ENCODE measurements at regions not wholly inside any gene's neighbourhood (a gene's known extent, or its start where the extent isn't known, plus 50 kb on each side); places are given as distances from the start of the nearest gene placed in this dataset.

DNA sequence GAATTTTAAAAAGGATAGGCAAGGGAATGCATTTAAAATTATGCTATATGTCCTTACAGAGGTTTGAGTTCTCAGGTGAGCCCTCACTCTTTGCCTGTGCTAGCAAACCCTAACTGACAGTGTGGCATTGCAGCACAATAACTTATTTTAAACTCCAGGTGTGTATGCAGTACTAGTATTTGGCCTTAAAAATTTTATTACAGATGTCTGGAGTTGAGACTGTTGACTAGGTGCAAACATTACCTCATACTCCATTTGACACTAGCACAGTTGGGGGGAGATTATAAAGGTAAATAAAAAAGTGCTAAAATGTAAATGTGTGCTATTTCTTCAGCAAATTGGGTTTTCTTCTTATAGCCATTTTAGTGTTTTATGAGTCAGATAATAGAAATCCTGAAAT, 407.7 kb downstream of the SH3GL2 start:
- Histone ChIP-seq H3K4me1 (ENCODE audit: insufficient read depth, low read length) (no peaks in the 10 kb centered on the region), H3K9ac (ENCODE audit: low read length) (no peak overlapping the region), H3K27ac (ENCODE audit: low read depth, low read length) (no peak overlapping the region), H3K9me3 (ENCODE audit: low read length) (no peaks in the 10 kb centered on the region), H3K27me3 (ENCODE audit: control insufficient read depth in 1 of 2, insufficient read depth in 2 of 2, low read length in 2 of 2) (no peaks in the 10 kb centered on the region), H3K36me3 (ENCODE audit: insufficient read depth, low read length) (no peaks in the 10 kb centered on the region), H3K4me3 (ENCODE audit: low read depth in 1 of 2, low read length in 2 of 2) (no peak overlapping the region)

GRCh38 chr9:17987189-17987588, 408.3 kb downstream of the SH3GL2 start:
- no peaks in the 10 kb centered on the region for H3K36me3 ChIP-seq (ENCODE audit: insufficient read depth, low read length)
- H3K9ac ChIP-seq (ENCODE audit: low read length) = no peak overlapping the region
- H3K4me1 ChIP-seq (ENCODE audit: insufficient read depth, low read length) = no peaks in the 10 kb centered on the region
- no peak overlapping the region for H3K4me3 ChIP-seq (ENCODE audit: low read depth in 1 of 2, low read length in 2 of 2)
- H3K27ac ChIP-seq (ENCODE audit: low read depth, low read length) = no peak overlapping the region
- no peaks in the 10 kb centered on the region for H3K27me3 ChIP-seq (ENCODE audit: control insufficient read depth in 1 of 2, insufficient read depth in 2 of 2, low read length in 2 of 2)
- H3K9me3 ChIP-seq (ENCODE audit: low read length) = no peaks in the 10 kb centered on the region

DNA sequence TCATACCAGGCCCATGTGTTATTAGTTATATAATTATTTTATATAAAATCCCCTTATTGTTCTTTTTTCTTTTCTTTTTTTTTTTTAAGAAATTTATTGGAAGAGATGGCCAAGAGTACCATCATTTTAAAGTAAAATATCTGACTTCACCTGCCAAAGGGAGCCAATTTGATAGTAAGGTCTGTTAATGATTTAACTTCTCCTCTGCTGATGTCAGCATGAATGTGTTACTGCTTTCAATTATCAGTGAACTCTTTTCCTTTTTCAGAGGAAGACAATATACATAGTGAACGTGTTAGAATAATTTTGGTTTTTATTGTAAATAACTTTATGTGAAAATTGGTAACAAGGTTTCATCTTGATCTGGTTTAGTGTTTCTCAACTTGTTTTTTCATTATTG, 409.6 kb downstream of the SH3GL2 start:
- Histone ChIP-seq H3K27me3 (ENCODE audit: control insufficient read depth in 1 of 2, insufficient read depth in 2 of 2, low read length in 2 of 2) (no peaks in the 10 kb centered on the region), H3K27ac (ENCODE audit: low read depth, low read length) (no peak overlapping the region), H3K4me3 (ENCODE audit: low read depth in 1 of 2, low read length in 2 of 2) (no peak overlapping the region), H3K9me3 (ENCODE audit: low read length) (no peaks in the 10 kb centered on the region), H3K4me1 (ENCODE audit: insufficient read depth, low read length) (no peaks in the 10 kb centered on the region), H3K9ac (ENCODE audit: low read length) (no peak overlapping the region), H3K36me3 (ENCODE audit: insufficient read depth, low read length) (no peaks in the 10 kb centered on the region)

GRCh38 chr9:17990602-17991001, 411.7 kb downstream of the SH3GL2 start:
- Histone ChIP-seq H3K4me3 (ENCODE audit: low read depth in 1 of 2, low read length in 2 of 2) (no peak overlapping the region), H3K9me3 (ENCODE audit: low read length) (no peaks in the 10 kb centered on the region), H3K9ac (ENCODE audit: low read length) (no peak overlapping the region), H3K36me3 (ENCODE audit: insufficient read depth, low read length) (no peaks in the 10 kb centered on the region), H3K27me3 (ENCODE audit: control insufficient read depth in 1 of 2, insufficient read depth in 2 of 2, low read length in 2 of 2) (no peaks in the 10 kb centered on the region), H3K4me1 (ENCODE audit: insufficient read depth, low read length) (no peaks in the 10 kb centered on the region), H3K27ac (ENCODE audit: low read depth, low read length) (no peak overlapping the region)

DNA sequence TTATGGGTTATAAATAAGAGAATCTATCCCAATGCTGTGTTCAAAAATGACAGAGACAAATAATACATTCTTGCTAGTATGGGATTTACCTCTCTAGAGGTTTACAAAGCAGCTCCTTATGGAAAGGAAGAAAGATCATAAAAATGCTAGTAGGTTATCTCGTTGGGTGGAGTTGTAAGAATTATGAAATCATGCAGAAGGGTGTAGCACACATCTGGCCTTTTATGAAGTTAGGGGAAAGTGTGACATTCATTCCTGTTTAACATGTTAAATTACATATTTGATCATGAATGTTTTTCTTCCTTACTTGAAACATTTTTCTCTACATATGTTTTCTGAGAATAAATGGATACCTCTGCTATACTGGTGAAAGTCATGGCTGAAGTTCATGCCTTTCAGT, 414.2 kb downstream of the SH3GL2 start:
- H3K4me3 ChIP-seq (ENCODE audit: low read depth in 1 of 2, low read length in 2 of 2) = no peak overlapping the region
- no peaks in the 10 kb centered on the region for H3K9me3 ChIP-seq (ENCODE audit: low read length)
- H3K4me1 ChIP-seq (ENCODE audit: insufficient read depth, low read length) = no peaks in the 10 kb centered on the region
- no peaks in the 10 kb centered on the region for H3K27me3 ChIP-seq (ENCODE audit: control insufficient read depth in 1 of 2, insufficient read depth in 2 of 2, low read length in 2 of 2)
- no peak overlapping the region for H3K9ac ChIP-seq (ENCODE audit: low read length)
- no peaks in the 10 kb centered on the region for H3K36me3 ChIP-seq (ENCODE audit: insufficient read depth, low read length)
- no peak overlapping the region for H3K27ac ChIP-seq (ENCODE audit: low read depth, low read length)

- no peaks in the 10 kb centered on the region for H3K9me3 ChIP-seq (ENCODE audit: low read length)
- no peak overlapping the region for H3K9ac ChIP-seq (ENCODE audit: low read length)
- H3K36me3 ChIP-seq (ENCODE audit: insufficient read depth, low read length) = no peaks in the 10 kb centered on the region
- H3K27ac ChIP-seq (ENCODE audit: low read depth, low read length) = no peak overlapping the region
- no peak overlapping the region for H3K4me3 ChIP-seq (ENCODE audit: low read depth in 1 of 2, low read length in 2 of 2)
- H3K4me1 ChIP-seq (ENCODE audit: insufficient read depth, low read length) = no peaks in the 10 kb centered on the region
- H3K27me3 ChIP-seq (ENCODE audit: control insufficient read depth in 1 of 2, insufficient read depth in 2 of 2, low read length in 2 of 2) = no peaks in the 10 kb centered on the region
Measured at GRCh38 chr9:17994695-17995425, 416.0 kb downstream of the SH3GL2 start.

DNA sequence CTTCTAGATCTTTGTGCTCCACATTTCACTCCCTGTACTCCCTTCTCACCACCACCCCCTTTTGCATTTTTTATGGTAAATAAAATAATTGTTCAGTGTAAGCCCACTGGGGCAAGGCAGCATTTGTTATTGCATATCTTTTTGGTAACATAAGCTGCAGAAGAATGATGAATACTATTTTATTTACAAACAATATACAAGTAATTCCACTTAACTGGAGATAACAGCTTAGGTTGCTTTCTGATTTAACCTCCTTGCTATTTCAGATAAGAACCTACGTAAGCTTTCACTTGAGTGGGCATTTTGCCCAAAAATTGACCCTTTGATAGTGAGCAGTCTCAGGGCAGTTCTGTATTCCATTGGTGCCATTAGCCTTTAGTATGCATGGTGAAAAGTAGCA, 417.9 kb downstream of the SH3GL2 start:
- Histone ChIP-seq H3K27ac (ENCODE audit: low read depth, low read length) (no peak overlapping the region), H3K4me1 (ENCODE audit: insufficient read depth, low read length) (no peaks in the 10 kb centered on the region), H3K36me3 (ENCODE audit: insufficient read depth, low read length) (no peaks in the 10 kb centered on the region), H3K9me3 (ENCODE audit: low read length) (no peaks in the 10 kb centered on the region), H3K27me3 (ENCODE audit: control insufficient read depth in 1 of 2, insufficient read depth in 2 of 2, low read length in 2 of 2) (no peaks in the 10 kb centered on the region), H3K9ac (ENCODE audit: low read length) (no peak overlapping the region), H3K4me3 (ENCODE audit: low read depth in 1 of 2, low read length in 2 of 2) (no peak overlapping the region)

DNA sequence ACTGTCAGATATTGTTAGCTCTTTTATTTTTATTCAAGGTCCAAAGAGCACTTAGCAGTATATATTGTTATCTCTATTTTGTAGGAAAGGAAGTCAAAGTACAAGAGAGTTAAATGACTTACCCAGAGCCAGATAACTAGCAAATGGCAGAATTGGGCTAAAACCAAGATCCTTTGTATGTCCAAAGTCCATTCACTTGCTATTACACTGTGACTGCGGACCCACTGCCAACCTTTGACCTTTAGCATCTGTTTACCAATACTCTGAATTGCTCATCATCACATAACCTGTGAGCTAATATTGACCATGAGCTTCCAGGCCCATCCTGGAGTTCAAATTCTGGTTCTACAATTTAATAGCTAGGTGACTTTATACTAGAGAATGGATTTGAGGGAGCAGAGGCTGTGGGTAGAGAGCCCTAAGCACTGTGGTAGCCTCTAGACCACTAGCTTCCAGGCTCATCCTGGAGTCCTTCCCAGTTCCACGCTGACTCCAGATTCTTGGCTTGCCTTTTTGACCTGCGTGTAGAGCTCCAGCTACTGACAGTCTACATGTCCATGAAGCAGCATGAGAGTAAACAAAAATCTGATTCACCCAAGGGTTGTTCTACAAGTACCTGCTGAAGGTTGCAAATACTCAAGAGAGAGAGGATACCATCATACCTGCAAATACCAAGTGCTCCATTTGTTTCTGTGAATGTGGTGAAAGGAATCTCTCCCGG, 424.0 kb downstream of the SH3GL2 start:
- no peaks in the 10 kb centered on the region for H3K36me3 ChIP-seq (ENCODE audit: insufficient read depth, low read length)
- H3K9ac ChIP-seq (ENCODE audit: low read length) = no peak overlapping the region
- H3K4me3 ChIP-seq (ENCODE audit: low read depth in 1 of 2, low read length in 2 of 2) = no peak overlapping the region
- no peaks in the 10 kb centered on the region for H3K27me3 ChIP-seq (ENCODE audit: control insufficient read depth in 1 of 2, insufficient read depth in 2 of 2, low read length in 2 of 2)
- H3K9me3 ChIP-seq (ENCODE audit: low read length) = no peaks in the 10 kb centered on the region
- H3K27ac ChIP-seq (ENCODE audit: low read depth, low read length) = no peak overlapping the region
- no peaks in the 10 kb centered on the region for H3K4me1 ChIP-seq (ENCODE audit: insufficient read depth, low read length)

- Histone ChIP-seq H3K9ac (ENCODE audit: low read length) (no peak overlapping the region), H3K4me1 (ENCODE audit: insufficient read depth, low read length) (no peaks in the 10 kb centered on the region), H3K4me3 (ENCODE audit: low read depth in 1 of 2, low read length in 2 of 2) (no peak overlapping the region), H3K9me3 (ENCODE audit: low read length) (no peaks in the 10 kb centered on the region), H3K27me3 (ENCODE audit: control insufficient read depth in 1 of 2, insufficient read depth in 2 of 2, low read length in 2 of 2) (no peaks in the 10 kb centered on the region), H3K27ac (ENCODE audit: low read depth, low read length) (no peak overlapping the region), H3K36me3 (ENCODE audit: insufficient read depth, low read length) (no peaks in the 10 kb centered on the region)
Measured at GRCh38 chr9:18006591-18006990, 427.7 kb downstream of the SH3GL2 start.

- no peaks in the 10 kb centered on the region for H3K4me1 ChIP-seq (ENCODE audit: insufficient read depth, low read length)
- H3K27ac ChIP-seq (ENCODE audit: low read depth, low read length) = no peak overlapping the region
- no peaks in the 10 kb centered on the region for H3K27me3 ChIP-seq (ENCODE audit: control insufficient read depth in 1 of 2, insufficient read depth in 2 of 2, low read length in 2 of 2)
- no peaks in the 10 kb centered on the region for H3K9me3 ChIP-seq (ENCODE audit: low read length)
- no peak overlapping the region for H3K9ac ChIP-seq (ENCODE audit: low read length)
- no peak overlapping the region for H3K4me3 ChIP-seq (ENCODE audit: low read depth in 1 of 2, low read length in 2 of 2)
- H3K36me3 ChIP-seq (ENCODE audit: insufficient read depth, low read length) = no peaks in the 10 kb centered on the region
Measured at GRCh38 chr9:18007621-18008020, 428.8 kb downstream of the SH3GL2 start.

GRCh38 chr9:18009902-18010301, 431.0 kb downstream of the SH3GL2 start:
- Histone ChIP-seq H3K27me3 (ENCODE audit: control insufficient read depth in 1 of 2, insufficient read depth in 2 of 2, low read length in 2 of 2) (no peaks in the 10 kb centered on the region), H3K27ac (ENCODE audit: low read depth, low read length) (no peak overlapping the region), H3K4me1 (ENCODE audit: insufficient read depth, low read length) (no peaks in the 10 kb centered on the region), H3K9ac (ENCODE audit: low read length) (no peak overlapping the region), H3K9me3 (ENCODE audit: low read length) (no peaks in the 10 kb centered on the region), H3K36me3 (ENCODE audit: insufficient read depth, low read length) (no peaks in the 10 kb centered on the region), H3K4me3 (ENCODE audit: low read depth in 1 of 2, low read length in 2 of 2) (no peak overlapping the region)

DNA sequence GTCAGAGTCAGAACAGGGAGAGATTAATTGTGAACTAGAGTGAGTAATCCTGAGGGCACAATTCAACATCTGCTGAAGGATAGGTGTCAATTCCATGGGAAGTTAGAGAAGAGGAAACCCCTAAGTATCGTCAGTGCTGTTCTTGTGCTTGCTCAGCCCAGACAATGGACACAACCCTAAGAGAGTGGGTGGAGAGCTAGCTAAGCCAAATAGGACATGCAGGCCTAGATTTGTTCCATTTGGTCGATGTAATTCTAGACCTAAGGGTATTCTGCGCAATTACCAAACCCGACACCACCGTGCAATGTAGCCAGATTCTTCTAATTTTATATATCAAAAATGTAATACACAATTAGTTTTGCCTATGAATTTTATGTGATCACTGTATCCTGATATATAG, 431.6 kb downstream of the SH3GL2 start:
- no peaks in the 10 kb centered on the region for H3K27me3 ChIP-seq (ENCODE audit: control insufficient read depth in 1 of 2, insufficient read depth in 2 of 2, low read length in 2 of 2)
- H3K9me3 ChIP-seq (ENCODE audit: low read length) = no peaks in the 10 kb centered on the region
- H3K9ac ChIP-seq (ENCODE audit: low read length) = no peak overlapping the region
- H3K4me3 ChIP-seq (ENCODE audit: low read depth in 1 of 2, low read length in 2 of 2) = no peak overlapping the region
- no peak overlapping the region for H3K27ac ChIP-seq (ENCODE audit: low read depth, low read length)
- no peaks in the 10 kb centered on the region for H3K36me3 ChIP-seq (ENCODE audit: insufficient read depth, low read length)
- H3K4me1 ChIP-seq (ENCODE audit: insufficient read depth, low read length) = no peaks in the 10 kb centered on the region

Measured in muscle layer of colon (tissue), 2 donors.